Hematopoietic multipotent progenitor cell treated with erythropoietin and hydrocortisone succinate and interleukin-3 and kit ligand, for 4 days (in vitro differentiated cells): ENCODE measurements at regions not wholly inside any gene's neighbourhood (a gene's known extent, or its start where the extent isn't known, plus 50 kb on each side); places are given as distances from the start of the nearest gene placed in this dataset.

ENCODE experiments used
- DNase-seq: peaks from one replicate; pipeline ENCODE4 v3.0.0-alpha.2; 2015

DNA sequence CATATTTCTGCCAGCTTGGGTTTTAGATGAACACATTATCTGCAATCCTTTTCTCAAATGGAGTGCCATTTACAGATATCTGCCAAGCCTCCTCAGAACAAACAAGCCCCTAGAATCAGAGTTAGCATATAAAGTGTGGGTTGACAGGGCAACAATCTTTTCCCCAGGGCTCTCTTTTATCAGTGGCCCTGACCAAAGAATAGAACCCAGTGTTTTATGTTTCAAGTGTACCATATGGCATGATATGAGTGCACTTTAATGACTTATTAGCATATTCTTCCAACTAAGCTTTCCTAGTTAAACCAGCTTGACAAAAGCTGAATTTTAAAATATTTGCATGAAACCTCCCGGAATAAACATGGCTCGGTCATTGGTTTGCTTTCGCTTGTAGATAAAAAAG, 57.3 kb downstream of the EVX1 start:
- DNase-seq = no peak

DNA sequence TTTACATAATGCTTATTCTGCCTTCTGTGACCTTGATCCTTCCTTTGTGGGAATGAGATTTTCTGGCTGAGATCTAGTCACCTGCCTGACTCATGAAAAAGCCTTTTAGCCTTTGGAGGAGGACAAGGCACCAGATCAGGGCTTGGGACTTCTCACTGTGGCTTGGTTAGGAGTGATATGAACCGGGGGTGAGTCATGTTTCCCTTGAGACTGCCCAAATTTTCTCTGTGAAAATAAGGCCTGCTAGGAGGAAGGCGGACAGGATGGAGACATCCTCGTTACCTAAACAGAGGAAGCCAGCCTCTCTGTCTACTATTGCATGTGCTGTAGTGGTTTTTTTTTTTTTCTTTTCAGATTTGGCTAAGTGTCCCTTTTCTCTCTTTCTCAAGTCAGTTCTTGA, 57.8 kb downstream of the EVX1 start:
- no peak for DNase-seq

DNA sequence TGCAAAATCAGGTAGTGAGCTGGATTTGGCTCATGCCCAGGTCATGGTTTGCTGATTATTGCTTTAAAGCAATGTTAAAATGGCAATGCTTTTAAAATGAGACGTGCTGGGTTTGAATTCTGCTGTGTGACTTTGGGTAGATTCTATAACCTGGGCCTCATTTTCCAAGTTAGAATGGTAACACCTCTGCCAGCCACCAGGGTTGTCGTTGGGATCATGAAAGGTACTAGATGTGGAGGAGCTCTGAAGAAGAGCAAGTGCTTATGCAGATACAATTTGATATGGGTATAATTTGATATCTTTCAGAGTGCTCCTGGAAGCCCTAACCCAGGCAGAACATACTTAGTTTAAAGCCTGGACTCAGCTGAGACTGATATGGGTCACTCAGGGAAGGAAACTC, 60.0 kb downstream of the EVX1 start:
- DNase-seq = no peak

DNA sequence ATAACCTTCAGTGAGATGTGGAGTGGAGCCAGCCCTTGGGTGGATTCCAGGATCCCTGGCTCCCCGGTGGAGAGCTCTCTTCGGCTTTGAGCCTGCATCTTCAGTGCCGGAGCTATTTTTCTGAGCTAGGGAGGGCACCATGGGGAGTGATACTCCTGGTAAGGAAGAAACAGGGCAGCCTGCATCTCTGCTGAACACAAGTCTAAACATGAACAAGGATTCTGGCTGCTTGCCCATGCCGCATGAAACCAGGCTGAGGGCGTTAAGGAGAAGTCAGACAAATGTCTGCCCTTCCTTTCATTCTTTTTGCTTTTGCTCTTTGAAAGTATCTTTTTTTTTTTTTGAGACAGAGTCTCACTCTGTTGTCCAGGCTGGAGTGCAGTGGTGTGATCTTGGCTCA, 60.4 kb downstream of the EVX1 start:
- no peak for DNase-seq

DNA sequence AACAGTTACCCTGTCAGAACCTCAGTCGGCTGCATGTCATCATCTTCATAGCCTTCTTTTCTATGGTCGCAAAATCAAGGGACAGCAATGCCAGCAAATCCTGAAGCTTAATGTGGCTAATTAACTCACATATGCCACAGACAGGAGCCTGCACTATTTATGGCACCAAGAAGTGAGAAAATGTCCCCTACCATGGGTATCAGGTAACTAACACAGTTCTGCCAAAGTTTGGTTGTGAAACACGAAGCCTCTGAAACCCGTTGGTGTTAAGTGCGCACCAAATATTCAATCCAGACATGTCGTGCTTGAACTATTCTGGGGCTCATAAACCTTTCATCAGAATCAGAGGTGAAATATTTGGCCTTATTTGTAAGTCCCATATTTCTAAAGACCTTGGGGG, 63.3 kb downstream of the EVX1 start:
- no peak for DNase-seq

DNA sequence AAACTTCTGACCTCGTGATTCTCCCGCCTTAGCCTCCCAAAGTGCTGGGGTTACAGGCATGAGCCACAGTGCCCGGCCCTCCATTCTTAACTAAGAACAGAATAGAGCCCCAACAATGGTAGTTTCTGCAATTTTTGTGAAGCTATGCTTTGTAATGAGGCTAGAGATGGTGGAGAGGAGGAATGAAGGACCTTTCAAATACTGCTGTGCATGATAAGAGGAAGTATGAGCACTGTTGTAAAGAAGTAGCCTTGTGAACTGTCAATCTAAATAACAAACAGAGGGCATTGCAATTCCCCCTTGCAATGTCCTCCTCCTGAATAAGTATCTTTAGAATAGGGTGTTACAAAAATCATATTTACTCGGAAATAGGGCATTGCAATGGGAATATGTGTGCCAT, 70.2 kb downstream of the EVX1 start:
- peak; percentile 3 for DNase-seq

DNA sequence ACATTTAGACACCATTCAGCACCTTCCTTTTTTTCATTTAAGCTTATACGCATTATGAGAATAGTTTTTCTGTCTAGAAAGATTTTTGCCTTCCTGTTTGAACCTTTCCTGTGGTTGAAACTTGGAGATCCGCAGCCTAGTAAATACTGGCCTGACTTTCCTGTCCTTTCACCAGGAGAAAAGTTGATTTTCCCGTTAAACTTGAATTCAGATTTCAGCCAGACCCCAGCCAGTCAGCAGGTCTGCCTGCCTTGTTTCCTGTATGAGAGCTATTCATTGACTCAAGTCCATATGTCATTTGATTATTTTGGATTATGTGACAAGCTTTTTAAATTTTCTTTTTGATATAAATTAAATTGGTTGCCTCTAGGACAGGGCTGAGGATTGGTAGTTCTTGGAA, 71.5 kb downstream of the EVX1 start:
- no peak for DNase-seq

DNA sequence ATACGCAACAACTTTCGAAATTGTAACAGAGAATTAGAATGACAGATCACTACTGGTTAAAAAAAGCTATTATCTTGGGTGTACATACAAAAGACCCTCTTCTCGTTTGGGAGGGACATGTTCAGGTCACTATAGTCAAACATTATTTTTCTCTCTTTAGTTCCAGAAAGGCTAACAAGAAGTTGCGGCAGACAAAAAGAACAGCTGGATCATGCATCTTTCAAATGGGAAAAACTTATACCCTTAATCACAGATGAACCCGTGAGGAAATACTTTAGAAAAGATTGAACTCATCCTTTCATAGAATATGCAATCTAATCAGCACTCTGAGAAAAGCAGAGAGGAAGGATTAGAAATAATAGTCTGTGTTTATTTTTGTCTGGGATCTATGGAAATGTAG, 72.5 kb downstream of the EVX1 start:
- no peak for DNase-seq

DNA sequence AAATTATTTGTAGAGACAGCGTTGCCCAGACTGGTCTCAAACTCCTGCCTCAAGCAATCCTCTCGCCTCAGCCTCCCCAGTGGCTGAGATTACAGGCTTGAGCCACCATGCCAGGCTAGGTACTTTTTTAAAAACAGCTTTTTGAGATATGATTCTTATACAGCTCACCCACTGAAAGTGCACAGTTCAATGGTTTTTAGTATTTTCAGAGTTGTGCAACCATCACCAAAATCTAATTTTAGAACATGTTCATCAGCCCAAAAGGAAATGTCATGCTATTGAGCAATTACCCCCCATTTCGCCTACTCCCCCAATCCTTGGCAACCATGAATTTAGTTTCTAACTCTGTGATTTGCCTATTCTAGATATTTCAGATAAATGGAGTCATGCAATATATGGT, 73.7 kb downstream of the EVX1 start:
- peak; percentile 30 for DNase-seq

DNA sequence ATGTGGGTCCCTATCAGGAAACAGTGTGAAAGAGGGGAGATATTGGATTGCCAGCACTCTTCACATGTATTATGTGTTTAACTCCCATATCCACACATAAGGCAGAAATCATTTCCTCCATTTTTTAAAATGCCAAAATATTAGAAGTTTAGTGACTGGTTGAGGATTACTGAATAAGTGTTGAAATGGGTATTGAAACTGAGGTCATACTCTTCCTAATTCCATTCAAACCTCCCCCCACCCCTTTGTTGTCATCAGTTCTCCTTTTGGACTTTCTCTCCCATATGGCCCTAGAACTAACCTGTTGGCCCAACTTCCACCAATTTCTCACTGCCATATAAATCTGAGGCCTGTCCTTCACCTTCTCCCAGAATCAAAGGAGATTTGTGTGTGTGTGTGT, 81.6 kb downstream of the EVX1 start:
- DNase-seq = no peak

DNA sequence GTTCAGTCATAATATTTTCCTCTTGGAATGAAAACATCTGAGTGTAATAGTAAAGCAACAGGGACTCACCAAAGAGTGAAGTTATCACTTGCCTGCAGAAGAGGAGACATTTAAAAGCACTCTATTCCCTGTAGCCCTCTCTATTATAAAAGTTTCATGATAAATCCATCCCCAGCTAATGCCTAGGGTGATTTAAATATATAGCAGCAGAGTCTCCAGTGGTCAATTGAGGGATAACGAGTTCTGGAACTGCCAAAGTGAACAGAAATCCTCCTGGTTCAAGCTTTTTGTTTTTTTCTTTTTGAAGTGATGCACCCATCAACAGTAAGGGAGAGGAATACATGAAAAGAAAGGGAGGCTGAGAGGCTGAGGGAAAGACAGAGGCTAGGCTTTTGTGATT, 87.3 kb downstream of the EVX1 start:
- peak; percentile 13 for DNase-seq

DNA sequence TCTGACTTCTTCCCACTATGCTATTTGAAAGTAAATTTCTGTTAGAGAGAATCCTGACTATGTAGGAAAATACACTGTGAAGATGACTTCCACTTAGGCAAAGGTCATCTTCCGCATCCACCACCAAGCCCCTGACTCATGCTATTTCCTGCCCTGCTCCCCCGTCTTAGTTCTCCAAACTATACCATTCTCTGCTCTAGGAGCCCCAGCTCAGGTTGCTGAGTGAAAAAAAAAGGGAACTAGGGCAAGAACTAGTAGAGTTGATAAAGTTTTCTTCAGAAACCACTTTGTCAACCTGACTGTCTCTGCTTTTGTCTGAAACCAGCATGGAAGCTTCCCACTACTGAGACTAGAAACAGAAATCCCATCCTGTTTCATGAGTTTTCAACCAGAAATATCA, 96.9 kb downstream of the EVX1 start:
- DNase-seq = peak; percentile 79

DNA sequence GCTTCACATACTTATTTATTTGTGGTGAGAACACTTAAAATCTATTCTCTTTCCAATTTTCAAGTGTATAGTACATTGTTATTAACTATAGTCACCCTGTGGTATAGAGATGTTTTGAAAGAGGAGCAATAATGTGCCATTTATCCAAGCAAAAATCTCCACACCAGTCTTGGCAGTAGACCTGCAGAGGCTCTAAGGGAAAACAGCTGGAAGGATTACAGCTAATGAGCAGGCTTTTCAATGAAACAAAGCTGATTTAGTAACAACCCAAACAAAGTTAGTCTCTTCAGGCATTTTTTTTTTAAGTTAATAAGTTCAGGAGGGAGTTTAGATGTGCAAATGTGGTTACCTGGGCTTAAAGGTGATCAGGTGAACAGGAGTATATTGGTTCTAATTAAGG, 101.9 kb downstream of the EVX1 start:
- no peak for DNase-seq

DNA sequence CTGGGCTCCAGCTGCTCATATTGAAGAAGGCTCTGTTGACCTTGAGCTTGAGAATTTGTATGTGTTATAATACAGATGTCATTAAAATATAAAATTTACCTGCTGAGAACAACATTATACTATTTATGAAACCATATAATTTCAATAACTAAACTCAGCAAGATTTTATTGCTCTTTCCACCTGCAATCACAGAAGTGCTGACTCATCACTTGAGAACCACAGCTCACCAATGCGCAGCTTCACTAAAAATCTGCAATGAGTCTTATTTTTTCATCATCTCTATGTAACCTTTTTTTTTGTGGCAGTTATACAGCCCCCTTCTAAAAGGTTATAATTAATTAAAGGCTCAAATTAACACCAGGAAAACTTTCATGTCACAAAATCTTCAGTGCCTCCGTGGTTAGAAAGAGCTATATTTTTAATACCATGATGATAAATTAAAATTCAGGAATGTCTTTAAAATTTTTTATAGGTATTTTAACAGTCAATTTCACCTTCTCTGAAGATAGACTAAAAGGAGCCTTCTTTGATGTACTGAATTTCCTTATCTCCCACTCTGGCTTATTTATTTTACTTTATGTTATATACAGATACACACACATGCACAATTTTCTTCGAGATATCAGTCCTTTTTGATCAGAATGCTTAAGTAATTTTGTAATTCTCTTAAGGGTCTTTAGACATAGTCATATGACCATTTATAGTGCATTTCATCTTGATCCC, 102.7 kb downstream of the EVX1 start:
- peak; percentile 17 for DNase-seq

DNA sequence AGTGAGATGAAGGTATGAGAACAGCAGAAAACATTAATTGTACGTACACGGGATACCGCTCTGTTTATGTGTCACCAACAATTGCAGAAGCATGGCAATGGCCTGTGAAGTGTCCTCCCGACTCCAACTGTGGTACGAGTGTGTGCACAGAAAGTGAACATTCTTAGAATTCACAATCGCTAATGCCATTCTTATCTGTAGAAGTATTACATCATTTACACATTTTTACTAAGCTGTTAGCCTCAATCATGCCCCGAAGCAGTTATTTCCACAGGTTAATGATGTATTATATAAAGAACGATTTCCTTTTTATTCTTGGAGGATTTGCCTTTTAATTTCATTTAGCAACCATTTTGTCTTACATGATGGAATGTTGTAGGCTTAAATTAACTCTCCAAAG, 103.4 kb downstream of the EVX1 start:
- DNase-seq = no peak

DNA sequence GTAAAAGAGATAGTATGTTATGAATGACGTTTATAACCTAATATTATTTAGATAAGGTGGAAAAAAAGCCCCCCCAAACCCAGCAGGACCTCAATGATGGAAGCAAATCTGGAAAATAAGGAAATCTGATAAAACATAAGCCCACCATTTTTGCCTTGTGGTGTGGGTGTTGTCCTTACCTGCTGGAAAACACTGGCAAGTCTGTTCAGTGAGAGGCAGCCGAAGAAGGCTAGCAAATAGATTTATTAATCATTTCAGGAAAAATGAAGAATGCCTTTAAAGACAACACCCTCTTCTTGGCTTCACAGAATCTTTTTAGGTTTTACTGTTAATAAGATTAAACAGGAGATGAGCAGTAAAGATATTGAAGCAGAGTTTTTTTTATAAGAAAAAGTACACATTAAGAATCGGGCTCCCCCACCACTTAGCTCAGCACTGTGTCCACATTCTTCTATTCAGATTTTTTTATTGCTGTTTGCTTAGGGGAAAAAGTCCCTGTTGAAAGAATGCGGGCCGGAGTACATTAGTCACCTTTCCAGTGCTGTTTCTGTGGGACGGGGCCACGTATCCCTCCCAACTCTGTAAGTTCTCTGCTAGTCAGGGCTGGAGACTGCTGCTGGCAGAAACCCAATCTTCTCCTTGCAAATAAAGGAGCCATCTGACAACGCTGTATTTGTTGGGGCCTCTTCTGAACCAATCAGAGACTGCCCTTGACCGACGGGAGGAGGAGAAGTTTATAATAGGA, 104.1 kb downstream of the EVX1 start:
- DNase-seq = no peak

DNA sequence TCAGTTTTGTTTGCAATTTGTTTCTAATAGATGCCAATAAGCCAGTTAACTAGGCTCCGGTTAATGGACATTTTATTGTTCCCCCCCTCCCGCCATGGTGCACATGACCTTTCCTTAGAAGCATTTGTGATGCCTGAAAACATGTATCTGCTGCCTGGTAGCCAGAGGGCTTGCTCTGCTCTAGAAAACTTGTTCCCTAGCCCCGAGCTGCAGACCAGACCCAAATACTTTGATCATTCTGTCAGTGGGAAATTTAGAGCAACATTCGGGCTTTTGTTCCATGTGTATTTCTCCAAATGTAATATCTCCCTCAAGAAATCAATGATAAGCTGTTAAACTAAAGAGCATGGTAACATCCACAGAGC, 104.7 kb downstream of the EVX1 start:
- DNase-seq = no peak

DNA sequence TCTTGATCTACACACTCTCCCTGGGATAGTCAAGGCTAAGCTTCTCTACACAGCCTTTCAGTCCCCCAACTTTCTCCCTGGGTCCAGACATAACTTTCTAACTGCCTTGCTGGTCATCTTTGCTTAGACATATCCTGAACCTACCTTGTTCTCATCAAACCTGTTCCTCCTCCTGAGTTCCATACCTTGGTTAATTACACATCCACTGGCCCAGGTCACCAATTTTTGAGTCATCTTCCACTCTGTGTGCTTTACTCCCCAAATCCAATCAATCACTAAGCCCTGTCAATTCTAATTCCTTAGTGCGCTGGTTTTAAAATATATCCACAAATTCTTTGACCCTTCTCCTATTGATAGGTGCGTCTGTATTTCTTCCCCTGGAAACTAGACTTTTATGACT, 107.0 kb downstream of the EVX1 start:
- DNase-seq = no peak

DNA sequence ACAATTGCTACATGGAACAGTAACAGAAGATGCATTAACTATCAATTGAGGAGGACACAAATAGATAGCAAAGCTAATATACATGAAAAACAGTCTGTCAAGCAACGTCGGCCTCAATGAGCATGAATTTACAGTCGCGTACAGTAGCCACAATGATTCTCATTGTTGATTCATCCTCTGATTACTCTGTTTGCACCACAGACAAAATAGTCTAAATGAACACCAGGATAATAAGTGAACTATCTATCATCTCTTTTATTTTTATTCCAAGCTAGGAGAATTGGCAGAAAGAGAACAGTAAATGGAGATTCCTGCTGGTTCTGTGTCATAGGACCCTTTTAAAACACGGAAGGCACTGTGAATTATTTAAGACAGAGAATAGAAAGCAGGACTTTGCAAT, 108.5 kb downstream of the EVX1 start:
- no peak for DNase-seq

DNA sequence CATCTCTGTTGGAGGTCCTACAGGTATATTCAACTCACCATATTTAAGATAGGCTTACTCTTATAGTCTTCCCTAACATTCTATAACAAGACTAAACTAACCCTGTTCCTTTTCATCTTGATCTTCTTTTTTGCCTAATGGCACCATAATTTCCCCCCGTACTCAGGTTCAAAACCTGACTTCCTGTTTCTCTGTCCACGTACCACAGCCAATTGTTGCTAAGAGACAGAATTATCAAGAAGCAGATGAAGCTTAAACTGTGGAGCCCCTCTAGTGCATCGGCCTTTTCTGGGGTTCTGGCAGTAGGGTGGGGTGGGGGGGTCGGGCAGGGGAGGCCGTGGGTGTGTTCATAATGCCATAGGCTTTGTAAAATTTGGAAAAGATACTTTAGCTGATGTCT, 109.2 kb downstream of the EVX1 start:
- DNase-seq = no peak

DNA sequence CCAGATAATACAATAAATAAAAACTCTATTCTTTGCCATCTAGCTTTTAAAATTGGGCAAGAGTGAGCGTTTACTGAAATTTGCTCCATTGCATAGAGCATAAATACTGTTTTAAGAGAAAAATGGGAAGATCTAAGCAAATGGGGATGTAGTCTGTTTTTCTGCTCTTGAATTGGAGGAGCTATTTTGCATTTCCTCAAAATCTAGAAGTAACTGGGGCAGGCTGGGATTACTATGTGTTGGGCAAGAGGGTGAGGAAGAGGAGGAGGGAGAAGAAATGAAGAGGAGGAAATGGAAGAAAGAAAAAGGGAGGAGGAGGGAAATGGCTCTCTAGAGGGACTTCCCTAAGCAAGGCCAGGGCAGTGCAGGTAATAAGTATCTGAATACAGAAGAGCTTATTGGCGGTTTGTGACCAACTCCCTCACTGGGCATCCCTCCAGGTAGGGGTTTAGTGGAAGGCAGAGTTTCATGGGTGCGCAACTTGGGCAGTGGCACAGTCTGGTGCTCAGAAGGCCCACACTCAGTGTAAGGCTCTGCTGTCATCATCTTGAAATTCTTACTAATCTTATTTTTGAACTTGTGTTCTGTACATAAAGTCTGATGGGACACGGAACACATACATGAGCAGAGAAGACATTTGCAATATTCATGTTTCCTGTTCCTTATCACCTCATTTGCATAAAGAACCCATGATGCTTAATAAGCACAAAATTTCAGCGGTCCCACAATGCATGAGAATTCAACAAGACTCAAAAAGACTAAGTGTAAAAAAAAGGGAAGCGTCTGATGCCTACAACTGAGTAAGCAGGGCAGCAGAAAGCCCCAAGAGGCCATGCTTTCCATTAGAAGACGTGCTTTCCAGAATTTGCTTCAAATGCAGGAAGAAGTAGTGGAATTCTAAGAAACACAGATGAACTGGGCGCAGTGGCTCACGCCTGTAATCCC, 116.9 kb downstream of the EVX1 start:
- DNase-seq = no peak

DNA sequence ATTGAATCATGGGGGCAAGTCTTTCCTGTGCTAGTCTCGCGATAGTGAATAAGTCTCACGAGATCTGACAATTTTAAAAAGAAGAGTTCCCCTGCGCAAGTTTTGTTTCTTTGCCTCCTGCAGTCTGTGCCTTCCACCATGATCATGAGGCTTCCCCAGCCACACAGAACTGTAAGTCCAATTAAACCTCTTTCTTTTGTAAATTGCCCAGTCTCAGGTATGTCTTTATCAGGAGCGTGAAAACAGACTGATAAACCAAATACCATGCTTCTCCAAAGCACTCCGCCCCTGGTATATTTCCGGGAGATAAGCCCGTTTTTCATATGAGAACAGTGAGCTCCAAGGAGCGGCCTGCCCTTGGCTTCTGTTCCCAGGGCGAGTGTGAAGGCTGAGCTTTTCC, 118.9 kb downstream of the EVX1 start:
- no peak for DNase-seq

DNA sequence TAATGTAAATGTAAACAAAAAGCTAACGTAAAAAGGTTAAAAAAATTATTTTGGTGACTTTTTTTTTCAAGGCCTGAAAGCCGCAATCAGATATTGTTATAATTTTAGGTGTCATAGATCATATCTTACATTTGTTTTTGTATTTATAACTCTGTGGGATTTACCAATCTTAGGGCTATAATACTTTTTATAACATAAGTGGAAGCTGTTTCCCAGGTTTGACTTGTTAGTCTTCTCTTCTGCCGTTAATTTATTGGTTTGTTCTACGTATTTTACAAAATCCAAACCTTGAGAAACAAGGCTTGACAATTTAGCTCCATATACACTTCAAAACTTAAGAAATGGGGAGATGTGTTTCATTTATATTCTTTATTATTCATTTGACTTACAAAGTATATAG, 119.4 kb downstream of the EVX1 start:
- DNase-seq = no peak

DNA sequence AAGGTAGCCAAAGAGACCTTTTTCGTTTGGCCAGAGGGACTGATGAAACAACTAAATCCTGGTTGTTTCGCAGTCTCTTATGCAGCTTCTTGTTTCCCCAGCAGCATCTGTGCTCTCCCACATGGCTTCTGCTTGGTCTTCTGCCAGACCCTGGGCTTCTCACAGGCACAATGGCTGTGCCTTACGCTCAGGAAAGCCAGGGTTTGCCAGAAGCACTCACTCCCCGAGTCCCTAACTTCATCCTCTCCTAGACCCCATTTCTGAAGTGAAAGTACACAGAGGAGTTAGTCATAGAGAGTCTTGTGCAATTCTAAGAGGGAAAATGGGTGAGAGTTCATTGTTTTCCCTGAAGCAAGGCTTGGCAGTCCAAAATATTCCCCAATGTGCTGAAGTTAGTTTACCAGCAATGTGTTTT, 121.7 kb downstream of the EVX1 start:
- no peak for DNase-seq
